ENCODE measurements at regions not wholly inside any gene's neighbourhood (a gene's known extent, or its start where the extent isn't known, plus 50 kb on each side); places are given as distances from the start of the nearest gene placed in this dataset.

GRCh38 chr12:46916796-46917419 lies 91.1 kb upstream of the SLC38A4 start:
- ChIA-PET CTCF (no interaction called here), POLR2A (no interaction called here)
- 100% methylated on average over 1 of the region's 1 CpG for WGBS (ENCODE audit: insufficient coverage)
- H3K36me3 Mint-ChIP-seq = no peaks in the 10 kb centered on the region
- ATAC-seq (replicated peaks in 1 of 4) = no peak
- peaks cover 0 to 4% of the 10 kb centered on the region in 2 experiments for H3K27me3 ChIP-seq (replicated peaks in 1 of 2; ENCODE audit: control insufficient read depth in 2 of 2, extremely low read depth in 1 of 2, insufficient read depth in 2 of 2, low read length in 1 of 2)
- no peaks in the 10 kb centered on the region for H3K9me3 ChIP-seq
- no peak overlapping the region for H3K27ac ChIP-seq (ENCODE audit: low read length)
- peaks cover 0 to 5% (median 3%) of the 10 kb centered on the region in 3 donors for H3K9me3 Mint-ChIP-seq
- no peak overlapping the region for H3K4me3 ChIP-seq (ENCODE audit: control insufficient read depth in 1 of 2, extremely low read depth in 1 of 2, low read length in 1 of 2)
- H3K27me3 Mint-ChIP-seq = peaks cover 2 to 3% of the 10 kb centered on the region in 2 donors
- H3K4me1 ChIP-seq (ENCODE audit: control insufficient read depth in 1 of 2, extremely low read depth in 1 of 2, insufficient read depth in 2 of 2, low read length in 2 of 2) = no peaks in the 10 kb centered on the region
- H3K4me1 Mint-ChIP-seq = no peaks in the 10 kb centered on the region
- H3K36me3 ChIP-seq (ENCODE audit: control insufficient read depth in 2 of 2, extremely low read depth in 1 of 2, insufficient read depth in 1 of 2, low read length in 1 of 2) = no peaks in the 10 kb centered on the region
- no peak overlapping the region for H3K4me3 Mint-ChIP-seq
- DNase-seq = no peak
- no peak overlapping the region for H3K27ac Mint-ChIP-seq

GRCh38 chr12:46917821-46918220 lies 92.0 kb upstream of the SLC38A4 start:
- no peak overlapping the region for H3K27ac ChIP-seq (ENCODE audit: low read length)
- WGBS (ENCODE audit: insufficient coverage) = 80% methylated on average over 1 of the region's 4 CpGs
- H3K27me3 ChIP-seq (replicated peaks in 1 of 2; ENCODE audit: control insufficient read depth in 2 of 2, extremely low read depth in 1 of 2, insufficient read depth in 2 of 2, low read length in 1 of 2) = peaks cover 0 to 4% of the 10 kb centered on the region in 2 experiments
- ChIA-PET CTCF (no interaction called here), POLR2A (no interaction called here)
- Mint-ChIP-seq H3K9me3 (no peaks in the 10 kb centered on the region), H3K36me3 (no peaks in the 10 kb centered on the region), H3K27me3 (peaks cover 2 to 3% of the 10 kb centered on the region in 2 donors), H3K4me1 (no peaks in the 10 kb centered on the region), H3K4me3 (no peak overlapping the region), H3K27ac (no peak overlapping the region)
- H3K36me3 ChIP-seq (ENCODE audit: control insufficient read depth in 2 of 2, extremely low read depth in 1 of 2, insufficient read depth in 1 of 2, low read length in 1 of 2) = no peaks in the 10 kb centered on the region
- H3K4me3 ChIP-seq (ENCODE audit: control insufficient read depth in 1 of 2, extremely low read depth in 1 of 2, low read length in 1 of 2) = no peak overlapping the region
- no peaks in the 10 kb centered on the region for H3K4me1 ChIP-seq (ENCODE audit: control insufficient read depth in 1 of 2, extremely low read depth in 1 of 2, insufficient read depth in 2 of 2, low read length in 2 of 2)
- no peaks in the 10 kb centered on the region for H3K9me3 ChIP-seq
- DNase-seq (no peak), ATAC-seq (replicated peaks in 1 of 4) (no peak)

GRCh38 chr12:46918631-46919030 lies 92.8 kb upstream of the SLC38A4 start:
- H3K4me3 ChIP-seq (ENCODE audit: control insufficient read depth in 1 of 2, extremely low read depth in 1 of 2, low read length in 1 of 2) = no peak overlapping the region
- 98% methylated on average over 5 of the region's 9 CpGs for WGBS (ENCODE audit: insufficient coverage)
- Mint-ChIP-seq H3K9me3 (no peaks in the 10 kb centered on the region), H3K4me1 (no peaks in the 10 kb centered on the region), H3K27ac (no peak overlapping the region), H3K36me3 (no peaks in the 10 kb centered on the region), H3K4me3 (no peak overlapping the region), H3K27me3 (peaks cover 3 to 4% of the 10 kb centered on the region in 2 donors)
- H3K27me3 ChIP-seq (replicated peaks in 1 of 2; ENCODE audit: control insufficient read depth in 2 of 2, extremely low read depth in 1 of 2, insufficient read depth in 2 of 2, low read length in 1 of 2) = peaks cover 0 to 4% of the 10 kb centered on the region in 2 experiments
- ChIA-PET CTCF (no interaction called here), POLR2A (no interaction called here)
- ATAC-seq (replicated peaks in 1 of 4) = no peak
- H3K4me1 ChIP-seq (ENCODE audit: control insufficient read depth in 1 of 2, extremely low read depth in 1 of 2, insufficient read depth in 2 of 2, low read length in 2 of 2) = no peaks in the 10 kb centered on the region
- no peaks in the 10 kb centered on the region for H3K36me3 ChIP-seq (ENCODE audit: control insufficient read depth in 2 of 2, extremely low read depth in 1 of 2, insufficient read depth in 1 of 2, low read length in 1 of 2)
- no peak overlapping the region for H3K27ac ChIP-seq (ENCODE audit: low read length)
- no peak for DNase-seq
- H3K9me3 ChIP-seq = no peaks in the 10 kb centered on the region

GRCh38 chr12:46919666-46920400 lies 94.0 kb upstream of the SLC38A4 start:
- Mint-ChIP-seq H3K27ac (no peak overlapping the region), H3K4me1 (no peaks in the 10 kb centered on the region), H3K4me3 (no peak overlapping the region), H3K36me3 (no peaks in the 10 kb centered on the region), H3K27me3 (peaks cover 3 to 5% of the 10 kb centered on the region in 2 donors), H3K9me3 (no peaks in the 10 kb centered on the region)
- Histone ChIP-seq H3K9me3 (no peaks in the 10 kb centered on the region), H3K4me3 (ENCODE audit: control insufficient read depth in 1 of 2, extremely low read depth in 1 of 2, low read length in 1 of 2) (no peak overlapping the region), H3K4me1 (ENCODE audit: control insufficient read depth in 1 of 2, extremely low read depth in 1 of 2, insufficient read depth in 2 of 2, low read length in 2 of 2) (no peaks in the 10 kb centered on the region), H3K27me3 (replicated peaks in 1 of 2; ENCODE audit: control insufficient read depth in 2 of 2, extremely low read depth in 1 of 2, insufficient read depth in 2 of 2, low read length in 1 of 2) (peaks cover 0 to 4% of the 10 kb centered on the region in 2 experiments), H3K36me3 (ENCODE audit: control insufficient read depth in 2 of 2, extremely low read depth in 1 of 2, insufficient read depth in 1 of 2, low read length in 1 of 2) (no peaks in the 10 kb centered on the region), H3K27ac (ENCODE audit: low read length) (no peak overlapping the region)
- ChIA-PET CTCF (no interaction called here), POLR2A (no interaction called here)
- ATAC-seq (replicated peaks in 1 of 4) (no peak), DNase-seq (no peak)
- 70% methylated on average over 7 of the region's 9 CpGs for WGBS (ENCODE audit: insufficient coverage)

- Mint-ChIP-seq H3K36me3 (no peaks in the 10 kb centered on the region), H3K27me3 (peaks cover 3 to 5% of the 10 kb centered on the region in 2 donors), H3K9me3 (no peaks in the 10 kb centered on the region), H3K27ac (no peak overlapping the region), H3K4me3 (no peak overlapping the region), H3K4me1 (no peaks in the 10 kb centered on the region)
- no peaks in the 10 kb centered on the region for H3K36me3 ChIP-seq (ENCODE audit: control insufficient read depth in 2 of 2, extremely low read depth in 1 of 2, insufficient read depth in 1 of 2, low read length in 1 of 2)
- ATAC-seq (replicated peaks in 1 of 4) = no peak
- DNase-seq = no peak
- peaks cover 0 to 4% of the 10 kb centered on the region in 2 experiments for H3K27me3 ChIP-seq (replicated peaks in 1 of 2; ENCODE audit: control insufficient read depth in 2 of 2, extremely low read depth in 1 of 2, insufficient read depth in 2 of 2, low read length in 1 of 2)
- no peak overlapping the region for H3K27ac ChIP-seq (ENCODE audit: low read length)
- ChIA-PET CTCF (no interaction called here), POLR2A (no interaction called here)
- no peaks in the 10 kb centered on the region for H3K4me1 ChIP-seq (ENCODE audit: control insufficient read depth in 1 of 2, extremely low read depth in 1 of 2, insufficient read depth in 2 of 2, low read length in 2 of 2)
- H3K9me3 ChIP-seq = no peaks in the 10 kb centered on the region
- WGBS (ENCODE audit: insufficient coverage) = no CpG with 5 or more reads among the region's 1 CpG
- no peak overlapping the region for H3K4me3 ChIP-seq (ENCODE audit: control insufficient read depth in 1 of 2, extremely low read depth in 1 of 2, low read length in 1 of 2)
Measured at GRCh38 chr12:46920499-46920898, 94.7 kb upstream of the SLC38A4 start.

- Histone ChIP-seq H3K27ac (ENCODE audit: low read length) (no peak overlapping the region), H3K27me3 (replicated peaks in 1 of 2; ENCODE audit: control insufficient read depth in 2 of 2, extremely low read depth in 1 of 2, insufficient read depth in 2 of 2, low read length in 1 of 2) (peaks cover 0 to 7% of the 10 kb centered on the region in 2 experiments), H3K36me3 (ENCODE audit: control insufficient read depth in 2 of 2, extremely low read depth in 1 of 2, insufficient read depth in 1 of 2, low read length in 1 of 2) (no peaks in the 10 kb centered on the region), H3K4me1 (ENCODE audit: control insufficient read depth in 1 of 2, extremely low read depth in 1 of 2, insufficient read depth in 2 of 2, low read length in 2 of 2) (no peaks in the 10 kb centered on the region), H3K9me3 (no peaks in the 10 kb centered on the region), H3K4me3 (ENCODE audit: control insufficient read depth in 1 of 2, extremely low read depth in 1 of 2, low read length in 1 of 2) (no peak overlapping the region)
- ATAC-seq (replicated peaks in 1 of 4) (no peak), DNase-seq (no peak)
- no peaks in the 10 kb centered on the region for H3K9me3 Mint-ChIP-seq
- H3K27ac Mint-ChIP-seq = no peak overlapping the region
- CTCF ChIA-PET = no interaction called here
- WGBS (ENCODE audit: insufficient coverage) = 46% methylated on average over 2 of the region's 3 CpGs
- POLR2A ChIA-PET = no interaction called here
- H3K36me3 Mint-ChIP-seq = no peaks in the 10 kb centered on the region
- H3K4me3 Mint-ChIP-seq = no peak overlapping the region
- peaks cover 8 to 9% of the 10 kb centered on the region in 2 donors for H3K27me3 Mint-ChIP-seq
- H3K4me1 Mint-ChIP-seq = no peaks in the 10 kb centered on the region
Measured at GRCh38 chr12:46921048-46921763, 95.4 kb upstream of the SLC38A4 start.

Measured in T-cell (primary cell).